Esophagus (tissue), 2 donors: ENCODE measurements at regions not wholly inside any gene's neighbourhood (a gene's known extent, or its start where the extent isn't known, plus 50 kb on each side); places are given as distances from the start of the nearest gene placed in this dataset.

Experiments used
- H3K27ac ChIP-seq, 2 donors: one replicate each; pipeline ENCODE4 v1.5.1; 2013; ENCODE audit warnings: low read depth in 2 of 2, mild to moderate bottlenecking in 2 of 2, inconsistent platforms in 1 of 2, low read length in 1 of 2, moderate library complexity in 1 of 2
- H3K27me3 ChIP-seq, 2 donors: one replicate each; pipeline ENCODE4 v1.6.1; 2013; ENCODE audit warnings: low read length in 2 of 2, control low read depth in 1 of 2, mild to moderate bottlenecking in 1 of 2; ENCODE audit not compliant: insufficient read depth in 2 of 2, control insufficient read depth in 1 of 2
- H3K36me3 ChIP-seq, 2 donors: one replicate each; pipeline ENCODE4 v1.6.1; 2013; ENCODE audit warnings: low read length in 1 of 2; ENCODE audit not compliant: control insufficient read depth in 2 of 2, insufficient read depth in 2 of 2
- H3K4me1 ChIP-seq, 2 donors: one replicate each; pipeline ENCODE4 v1.6.1; 2013; ENCODE audit warnings: low read length in 1 of 2; ENCODE audit not compliant: control insufficient read depth in 2 of 2, insufficient read depth in 2 of 2
- H3K4me3 ChIP-seq, 2 donors: one replicate each; pipeline ENCODE4 v1.5.1; 2013; ENCODE audit warnings: low read length in 2 of 2, mild to moderate bottlenecking in 2 of 2, low read depth in 1 of 2, moderate library complexity in 1 of 2
- H3K9me3 ChIP-seq, 2 donors: one replicate each; pipeline ENCODE4 v1.6.1; 2013; ENCODE audit warnings: mild to moderate bottlenecking in 2 of 2, low read depth in 1 of 2, low read length in 1 of 2, moderate library complexity in 1 of 2; ENCODE audit not compliant: control insufficient read depth in 2 of 2, insufficient read depth in 1 of 2
- WGBS, 2 donors: extraction: QIAGEN DNeasy Blood & Tissue Kit; methylation state at CpG; one replicate each; pipeline ENCODE4 v1.1.7; 2013; 5-methylcytosine and 5-hydroxymethylcytosine counted together
- donor health status: healthy with polysubstance abuse.
- donor health status: Bipolar disorder and iron deficiency.

DNA sequence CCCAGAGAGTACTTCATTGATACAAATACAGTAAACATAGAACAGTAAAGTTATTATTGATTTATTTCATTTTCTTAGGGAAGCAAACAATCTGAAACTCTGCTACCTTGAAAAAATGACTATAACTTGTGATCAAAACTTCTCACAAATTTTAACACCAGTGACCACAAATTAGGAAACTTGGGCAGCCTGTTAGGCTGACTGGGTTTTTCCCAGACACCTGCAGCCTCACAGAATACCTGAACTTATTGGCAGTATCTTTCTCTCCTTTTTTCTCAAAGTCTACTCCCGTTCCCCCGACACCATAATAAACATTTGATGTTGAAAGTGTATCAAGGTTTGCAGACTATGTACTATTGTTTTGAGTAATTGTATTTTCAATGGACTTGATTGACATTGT is 360.5 kb downstream of the LMO7 start:
- Histone ChIP-seq H3K27me3 (no peaks in the 10 kb centered on the region), H3K4me1 (no peaks in the 10 kb centered on the region), H3K36me3 (no peaks in the 10 kb centered on the region), H3K9me3 (peaks cover 0 to 3% of the 10 kb centered on the region in 2 donors), H3K27ac (no peak overlapping the region), H3K4me3 (no peak overlapping the region)
- 70 to 82% methylated on average over 2 of the region's 2 CpGs for WGBS, 2 donors

DNA sequence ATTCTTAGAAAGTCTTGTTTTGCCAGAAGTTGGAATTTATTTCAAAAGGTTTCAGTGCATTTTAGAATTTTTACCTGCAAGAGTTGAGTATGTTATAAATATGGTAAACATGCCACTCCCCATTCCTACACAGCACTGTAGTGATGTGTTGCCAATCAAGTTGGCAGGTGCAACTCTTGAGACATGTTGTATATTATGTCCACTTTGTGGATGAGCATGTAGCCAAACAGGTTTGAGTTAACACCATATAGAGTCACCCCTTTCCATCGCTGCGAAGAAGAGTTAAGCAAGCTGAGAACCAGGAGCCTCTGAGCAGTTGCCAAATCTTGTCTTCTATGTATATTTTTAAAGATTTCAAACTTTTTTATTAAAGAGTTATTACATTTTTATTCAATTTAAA is 359.8 kb downstream of the LMO7 start:
- H3K27me3 ChIP-seq = no peaks in the 10 kb centered on the region
- no peak overlapping the region for H3K27ac ChIP-seq
- H3K36me3 ChIP-seq = no peaks in the 10 kb centered on the region
- H3K4me3 ChIP-seq = no peak overlapping the region
- H3K4me1 ChIP-seq = no peaks in the 10 kb centered on the region
- WGBS, 2 donors = 74 to 76% methylated on average over 2 of the region's 2 CpGs
- H3K9me3 ChIP-seq = peaks cover 0 to 3% of the 10 kb centered on the region in 2 donors

DNA sequence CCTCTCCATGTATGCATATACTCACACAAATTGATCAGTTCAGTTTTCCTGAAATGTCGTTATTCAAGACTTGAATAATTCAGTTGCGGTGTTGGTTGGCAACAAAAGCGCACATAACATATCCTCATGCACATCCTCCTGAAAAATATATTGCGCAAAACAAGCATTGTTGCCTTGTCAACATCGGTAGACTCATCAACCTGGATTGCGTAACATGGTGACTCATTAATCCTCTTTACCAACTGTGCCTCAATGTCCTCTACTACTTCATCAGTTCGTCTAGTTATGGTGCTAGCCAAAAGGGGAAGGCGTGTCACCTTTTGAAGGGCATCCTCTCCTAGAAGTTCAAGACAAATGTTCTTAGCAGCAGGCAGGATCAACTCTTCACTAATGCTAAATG is 357.7 kb downstream of the LMO7 start:
- no peak overlapping the region for H3K27ac ChIP-seq
- no peaks in the 10 kb centered on the region for H3K36me3 ChIP-seq
- H3K4me1 ChIP-seq = no peaks in the 10 kb centered on the region
- peaks cover 0 to 3% of the 10 kb centered on the region in 2 donors for H3K9me3 ChIP-seq
- H3K27me3 ChIP-seq = no peaks in the 10 kb centered on the region
- 82 to 89% methylated on average over 8 of the region's 8 CpGs for WGBS, 2 donors
- no peak overlapping the region for H3K4me3 ChIP-seq

DNA sequence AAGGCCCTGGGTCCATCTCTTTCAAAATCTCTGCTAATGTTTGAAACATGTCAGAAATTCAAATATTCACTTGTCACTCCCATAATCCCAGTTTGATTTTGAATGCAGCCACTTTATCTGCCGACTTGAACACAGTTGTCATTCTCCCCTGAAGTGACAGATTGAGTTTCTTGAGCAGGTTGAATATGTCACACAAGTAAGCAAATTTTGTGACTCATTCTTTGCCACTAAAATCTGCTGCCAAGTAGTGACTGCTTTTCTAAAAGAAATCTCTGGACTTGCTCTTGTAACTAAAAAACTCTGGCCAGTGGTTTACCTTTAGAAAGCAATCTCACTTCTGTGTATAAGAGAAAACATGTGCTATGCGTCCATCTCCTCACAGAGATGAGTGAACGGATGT is 357.1 kb downstream of the LMO7 start:
- 69 to 79% methylated on average over 3 of the region's 3 CpGs for WGBS, 2 donors
- Histone ChIP-seq H3K9me3 (peaks cover 0 to 3% of the 10 kb centered on the region in 2 donors), H3K4me1 (no peaks in the 10 kb centered on the region), H3K36me3 (no peaks in the 10 kb centered on the region), H3K27ac (no peak overlapping the region), H3K4me3 (no peak overlapping the region), H3K27me3 (no peaks in the 10 kb centered on the region)

DNA sequence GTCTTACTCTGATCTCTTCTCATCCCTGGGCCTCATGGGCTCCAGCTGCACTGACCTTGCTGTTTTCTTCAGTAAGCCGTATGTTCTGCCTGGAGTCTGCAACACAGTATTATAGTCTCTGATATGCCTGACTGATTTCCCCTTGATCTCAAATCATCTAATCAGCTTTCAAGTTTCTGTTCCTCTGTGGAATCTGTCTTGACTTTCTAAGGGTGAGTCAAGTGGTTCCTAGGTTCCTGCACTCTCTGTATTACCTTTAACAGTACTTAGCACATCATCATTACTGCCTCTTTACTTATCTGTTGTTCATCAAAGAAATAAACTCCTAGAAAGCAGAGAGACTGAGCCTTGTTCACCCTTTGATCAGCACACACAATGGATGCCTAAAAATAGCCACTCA is 350.7 kb downstream of the LMO7 start:
- 72 to 77% methylated on average over 1 of the region's 1 CpG for WGBS, 2 donors
- no peak overlapping the region for H3K27ac ChIP-seq
- H3K9me3 ChIP-seq = no peaks in the 10 kb centered on the region
- H3K4me3 ChIP-seq = no peak overlapping the region
- no peaks in the 10 kb centered on the region for H3K36me3 ChIP-seq
- no peaks in the 10 kb centered on the region for H3K27me3 ChIP-seq
- no peaks in the 10 kb centered on the region for H3K4me1 ChIP-seq

DNA sequence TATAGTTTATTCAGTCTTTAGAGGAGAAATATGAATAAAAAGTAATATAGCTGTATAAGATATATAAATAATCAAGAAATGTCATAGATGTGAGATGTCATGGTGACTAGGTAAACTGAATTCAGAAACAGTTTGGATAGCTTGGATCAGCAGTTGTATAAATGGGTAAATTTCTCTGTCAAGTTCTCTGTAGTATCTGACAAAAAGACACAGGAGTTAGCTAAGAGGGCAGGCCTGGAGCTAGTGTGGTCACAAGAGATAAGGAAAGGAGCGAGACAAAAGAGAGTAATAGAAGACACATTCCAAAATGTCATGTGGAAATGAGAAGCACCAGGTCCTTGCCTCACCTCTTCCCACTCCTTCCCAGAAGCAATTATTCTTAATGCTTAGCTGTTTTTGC is 349.0 kb downstream of the LMO7 start:
- no peak overlapping the region for H3K4me3 ChIP-seq
- WGBS, 2 donors = 81 to 92% methylated on average over 1 of the region's 1 CpG
- no peaks in the 10 kb centered on the region for H3K36me3 ChIP-seq
- H3K9me3 ChIP-seq = no peaks in the 10 kb centered on the region
- no peak overlapping the region for H3K27ac ChIP-seq
- no peaks in the 10 kb centered on the region for H3K4me1 ChIP-seq
- no peaks in the 10 kb centered on the region for H3K27me3 ChIP-seq

DNA sequence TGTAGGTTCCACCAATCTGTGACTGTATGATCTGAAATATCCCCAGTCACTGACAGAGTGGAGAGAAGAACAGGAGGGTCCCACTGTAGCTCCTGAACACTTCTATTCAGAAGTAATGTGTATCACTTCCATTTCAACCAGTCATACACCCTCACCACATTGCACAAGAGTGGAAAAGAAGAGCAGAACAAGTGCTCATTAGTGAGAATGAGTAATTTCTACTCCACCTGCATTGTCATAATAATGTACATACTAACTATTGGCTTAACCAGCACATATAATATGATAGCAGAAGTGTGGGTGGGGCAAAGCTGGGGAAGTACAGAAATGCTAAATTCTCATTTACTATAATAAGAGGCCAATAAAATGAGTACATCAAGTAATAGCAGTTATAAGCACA is 342.7 kb downstream of the LMO7 start:
- Histone ChIP-seq H3K36me3 (no peaks in the 10 kb centered on the region), H3K4me1 (no peaks in the 10 kb centered on the region), H3K27me3 (no peaks in the 10 kb centered on the region), H3K9me3 (no peaks in the 10 kb centered on the region), H3K27ac (no peak overlapping the region), H3K4me3 (no peak overlapping the region)

DNA sequence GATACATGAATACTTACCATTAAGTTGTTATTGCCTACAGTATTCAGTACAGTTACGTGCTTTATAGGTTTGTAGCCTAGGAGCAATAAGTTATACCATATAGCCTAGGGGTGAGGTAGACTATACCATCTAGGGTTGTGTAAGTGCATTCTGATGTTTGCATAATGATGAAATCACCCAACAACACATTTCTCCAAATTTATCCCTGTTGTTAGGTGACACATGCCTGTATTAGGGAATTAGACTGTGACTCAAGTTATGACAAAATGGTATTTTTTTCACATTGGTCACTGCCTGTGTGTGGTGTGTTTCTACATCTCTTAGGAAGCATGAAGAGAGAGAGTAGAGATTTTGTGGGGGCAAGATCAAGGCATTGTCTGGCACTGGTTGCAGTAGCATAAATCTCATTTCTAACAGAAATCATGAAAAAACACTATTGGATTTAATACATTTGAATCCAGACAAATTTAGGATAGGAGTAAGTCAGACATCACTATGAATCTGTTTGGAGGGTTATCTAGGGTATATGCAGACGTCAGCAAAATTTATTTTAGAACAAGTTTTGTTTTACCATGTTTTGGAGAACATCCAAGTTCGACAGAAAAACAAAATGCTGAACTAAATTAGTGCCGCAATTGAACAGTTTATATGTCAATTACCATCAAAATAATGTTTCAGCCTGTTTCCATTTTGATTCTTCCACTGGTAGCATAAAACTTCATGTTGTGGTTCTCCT is 332.1 kb downstream of the LMO7 start:
- H3K27ac ChIP-seq = no peak overlapping the region
- H3K27me3 ChIP-seq = no peaks in the 10 kb centered on the region
- 67 to 68% methylated on average over 4 of the region's 4 CpGs for WGBS, 2 donors
- no peaks in the 10 kb centered on the region for H3K36me3 ChIP-seq
- no peaks in the 10 kb centered on the region for H3K4me1 ChIP-seq
- no peaks in the 10 kb centered on the region for H3K9me3 ChIP-seq
- no peak overlapping the region for H3K4me3 ChIP-seq

DNA sequence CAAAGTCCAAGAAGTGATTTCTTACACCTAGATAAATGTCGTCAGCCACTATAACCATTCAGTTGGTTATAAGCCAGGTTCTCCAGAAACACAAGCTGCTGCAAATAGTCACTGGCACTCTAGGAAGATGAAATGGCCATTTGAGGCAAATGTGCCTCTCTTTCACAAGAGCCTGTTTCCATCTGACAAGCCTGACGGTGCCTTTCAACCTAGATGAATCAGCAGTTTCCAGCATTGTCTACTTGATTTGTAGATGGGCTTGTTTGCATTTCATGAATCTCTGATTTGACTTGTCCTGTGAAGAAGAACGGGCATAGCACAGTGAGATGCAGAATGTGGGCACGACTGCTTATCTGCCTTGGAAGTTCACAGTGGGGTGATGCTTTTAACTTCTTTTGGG is 327.2 kb downstream of the LMO7 start:
- 49 to 55% methylated on average over 4 of the region's 4 CpGs for whole genome bisulfite sequencing, 2 donors
- H3K4me1 ChIP-seq = no peaks in the 10 kb centered on the region

DNA sequence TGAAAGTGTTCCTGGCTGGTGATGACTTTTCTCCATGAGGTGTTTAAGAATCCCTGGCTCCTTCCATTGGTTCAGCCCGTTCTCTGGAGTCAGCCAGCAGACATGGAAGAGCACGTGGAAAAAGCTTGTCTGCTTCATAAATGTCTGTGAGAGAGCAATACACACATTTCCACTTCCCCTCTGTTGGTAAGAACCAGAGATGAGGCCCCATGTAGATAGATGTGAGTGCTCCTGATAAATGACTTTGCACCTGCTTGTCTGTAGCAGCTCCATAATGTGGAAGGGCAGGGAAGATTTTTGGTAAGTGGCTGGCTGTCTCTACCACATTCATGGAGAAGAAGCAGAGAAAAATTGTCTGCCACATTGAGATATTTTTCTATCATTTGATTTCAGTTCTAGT is 325.8 kb downstream of the LMO7 start:
- Histone ChIP-seq H3K27ac (no peak overlapping the region), H3K27me3 (no peaks in the 10 kb centered on the region), H3K4me1 (no peaks in the 10 kb centered on the region), H3K9me3 (no peaks in the 10 kb centered on the region), H3K4me3 (no peak overlapping the region), H3K36me3 (no peaks in the 10 kb centered on the region)
- 63 to 68% methylated on average over 2 of the region's 2 CpGs for WGBS, 2 donors

More for the DNA sequence above, 327.2 kb downstream of the LMO7 start:
- Histone ChIP-seq H3K27ac (no peak overlapping the region), H3K4me3 (no peak overlapping the region), H3K36me3 (no peaks in the 10 kb centered on the region), H3K9me3 (no peaks in the 10 kb centered on the region), H3K27me3 (no peaks in the 10 kb centered on the region)
